ENCODE measurements at regions not wholly inside any gene's neighbourhood (a gene's known extent, or its start where the extent isn't known, plus 50 kb on each side); places are given as distances from the start of the nearest gene placed in this dataset.

GRCh38 chr16:64823481-64824075 lies 298.3 kb downstream of the CDH11 start:
- no peaks in the 10 kb centered on the region; a peak in 1 of 5 replicates for H3K9me3 Mint-ChIP-seq

More at GRCh38 chr16:64823481-64824075, 298.3 kb downstream of the CDH11 start:
- Histone ChIP-seq H4K5ac (ENCODE audit: insufficient read length, low read depth, low read length) (no peak overlapping the region), H3K27me3 (ENCODE audit: insufficient read depth, low read length) (no peaks in the 10 kb centered on the region), H2BK20ac (ENCODE audit: low read depth, low read length, poor library complexity, severe bottlenecking) (no peak overlapping the region), H2AFZ (ENCODE audit: low read length) (no peak overlapping the region), H3K9ac (ENCODE audit: extremely low read depth, insufficient read length, low read length) (no peak overlapping the region), H3K23ac (ENCODE audit: insufficient read length, low read depth, low read length) (no peak overlapping the region), H3K23me2 (ENCODE audit: insufficient read length, low read depth, low read length, poor library complexity, severe bottlenecking) (no peaks in the 10 kb centered on the region), H3K4ac (ENCODE audit: low read depth, low read length) (no peak overlapping the region), H2BK12ac (ENCODE audit: insufficient read length, low read depth, low read length) (no peak overlapping the region), H2BK120ac (ENCODE audit: low read depth, low read length, poor library complexity, severe bottlenecking) (no peak overlapping the region), H4K20me1 (ENCODE audit: control insufficient read depth, insufficient read depth, insufficient read length) (no peaks in the 10 kb centered on the region), H3K18ac (ENCODE audit: insufficient read length, low read depth, low read length) (no peak overlapping the region), H3K4me2 (ENCODE audit: insufficient read depth, insufficient read length, low read length) (no peak overlapping the region), H3K56ac (ENCODE audit: insufficient read length, low read depth, low read length) (no peak overlapping the region), H3T11ph (ENCODE audit: low read length) (no peak overlapping the region), H3K79me2 (ENCODE audit: insufficient read depth, low read length) (no peaks in the 10 kb centered on the region), H2BK5ac (ENCODE audit: insufficient read length, low read length) (no peak overlapping the region), H2BK15ac (ENCODE audit: low read depth, low read length) (no peak overlapping the region), H4K91ac (ENCODE audit: insufficient read length, low read depth, low read length) (no peak overlapping the region), H3K27ac (ENCODE audit: insufficient read length, low read depth, low read length) (no peak overlapping the region), H3K4me1 (ENCODE audit: insufficient read depth, low read length) (no peaks in the 10 kb centered on the region), H2AK5ac (ENCODE audit: insufficient read length, low read length) (no peak overlapping the region), H3K9me3 (ENCODE audit: control insufficient read depth, low read depth, low read length) (no peaks in the 10 kb centered on the region), H4K8ac (replicated peaks; ENCODE audit: insufficient read length, low read depth, low read length) (no peak overlapping the region), H3K79me1 (ENCODE audit: insufficient read depth, low read depth, low read length, poor library complexity, severe bottlenecking) (no peaks in the 10 kb centered on the region), H3K14ac (ENCODE audit: insufficient read depth, low read length) (no peak overlapping the region)
- no peaks in the 10 kb centered on the region; the same call in 1 of the 2 replicates for H3K27me3 Mint-ChIP-seq (ENCODE audit: low read depth)
- no peak overlapping the region for H3K27ac Mint-ChIP-seq
- no peak overlapping the region for H3K4me3 Mint-ChIP-seq
- DNase-seq: no peak
- no peak for TF ChIP-seq CTCF (conservative IDR thresholded peaks at IDR 0.05)
- H3K36me3 Mint-ChIP-seq (ENCODE audit: insufficient read depth in 1 of 3, low read depth in 3 of 3): no peaks in the 10 kb centered on the region
- no CpG with 5 or more reads among the region's 2 CpGs for WGBS (ENCODE audit: extremely low coverage, insufficient read length, low lambda C conversion rate)
- H3K4me1 Mint-ChIP-seq: no peaks in the 10 kb centered on the region; a peak in 1 of 4 replicates

All from H9 (cell line).